HepG2 (cell line): ENCODE measurements at regions not wholly inside any gene's neighbourhood (a gene's known extent, or its start where the extent isn't known, plus 50 kb on each side); places are given as distances from the start of the nearest gene placed in this dataset.

Experiments used
- ATAC-seq: fragments of 200-7000 bp; cut with Tn5 transposase; 3 replicates; pipeline ENCODE4 v1.9.1; 2020; ENCODE audit warnings: mild to moderate bottlenecking, moderate library complexity
- BruUV-seq: library from RNA; stranded (reverse); fragments of 400-500 nt; replicated peaks from 2 replicates; lab custom pipeline; 2021; lab: Mats Ljungman, UMichigan
- CTCF ChIA-PET: fragments of 300-600 bp; formaldehyde crosslinking; extraction: SDS; loops from one replicate; lab custom pipeline; 2021; ENCODE audit warnings: low total read pairs, inconsistent platforms, low intra/inter-chr PET ratio; lab: Yijun Ruan, JAX
- POLR2A ChIA-PET: fragments of 350-600 bp; sonication (Branson Sonifier 250); formaldehyde crosslinking; loops from one replicate; lab custom pipeline; 2020; ENCODE audit warnings: antibody characterized with exemption, inconsistent platforms; lab: Yijun Ruan, JAX
- DNase-seq: peaks from one replicate; pipeline ENCODE4 v3.0.0-alpha.2; 2015; ENCODE audit warnings: low spot score
- FAIRE-seq: peaks from 3 replicates; lab custom pipeline; 2011; peaks lifted over from hg19 to GRCh38; lab: Jason Lieb, UNC
- H2AFZ ChIP-seq: one replicate; pipeline ENCODE4 v1.6.1; 2011; ENCODE audit warnings: low read length, inconsistent platforms
- H3K27ac ChIP-seq: fragments of 300-600 bp; 3 replicates; pipeline ENCODE4 v1.8.0; 2011; ENCODE audit warnings: mixed run types, mild to moderate bottlenecking, mixed read lengths, low read length, inconsistent platforms; ENCODE audit not compliant: insufficient read depth; ENCODE audit errors: extremely low read length
- H3K27me3 ChIP-seq, 2 experiments: fragments of 200-600 bp in 1 of 2; 2 replicates in 1 of 2; 3 replicates in 1 of 2; pipeline versions ENCODE4 v1.6.0 to v1.8.0; 2011; ENCODE audit warnings: low read length in 2 of 2, mild to moderate bottlenecking in 2 of 2, moderate library complexity in 2 of 2, inconsistent platforms in 1 of 2; ENCODE audit not compliant: insufficient read depth in 2 of 2, control insufficient read depth in 1 of 2
- H3K36me3 ChIP-seq, 2 experiments: fragments of 200-600 bp in 1 of 2; replicated peaks in 1 of 2; 2 replicates in 1 of 2; 3 replicates in 1 of 2; pipeline versions ENCODE4 v1.5.1 to v1.8.0; 2011; ENCODE audit warnings: low read length in 2 of 2, inconsistent platforms in 1 of 2; ENCODE audit not compliant: insufficient read depth in 2 of 2, control insufficient read depth in 1 of 2
- H3K4me1 ChIP-seq: 2 replicates; pipeline ENCODE4 v1.5.1; 2012; ENCODE audit warnings: low read length, inconsistent platforms; ENCODE audit not compliant: insufficient read depth
- H3K4me2 ChIP-seq: 2 replicates; pipeline ENCODE4 v1.6.0; 2011; ENCODE audit warnings: low read depth, low read length, inconsistent platforms
- H3K4me3 ChIP-seq, 3 experiments: fragments of 200-600 bp in 1 of 3; sonication (generic), shearing (Covaris generic) in 1 of 3; replicated peaks in 1 of 3; 2 replicates each; pipeline ENCODE4 v1.5.1; 2011 to 2016; ENCODE audit warnings: low read length in 3 of 3, inconsistent platforms in 2 of 3, low read depth in 2 of 3, mild to moderate bottlenecking in 2 of 3, control low read depth in 1 of 3, mixed read lengths in 1 of 3; ENCODE audit not compliant: insufficient read depth in 1 of 3
- H3K79me2 ChIP-seq: one replicate; pipeline ENCODE4 v1.6.1; 2011; ENCODE audit warnings: low read length, inconsistent platforms; ENCODE audit not compliant: insufficient read depth
- H3K9ac ChIP-seq: 2 replicates; pipeline ENCODE4 v1.6.0; 2011; ENCODE audit warnings: mild to moderate bottlenecking, low read depth, low read length, inconsistent platforms; ENCODE audit not compliant: insufficient read depth
- H3K9me3 ChIP-seq: 2 replicates; pipeline ENCODE4 v1.5.1; 2012; ENCODE audit warnings: mild to moderate bottlenecking, low read length
- H4K20me1 ChIP-seq: 2 replicates; pipeline ENCODE4 v1.6.0; 2011; ENCODE audit warnings: inconsistent platforms, mild to moderate bottlenecking, low read length, moderate library complexity; ENCODE audit not compliant: insufficient read depth
- ATRX ChIP-seq: sonication (generic); formaldehyde crosslinking; IDR thresholded peaks from 2 replicates; pipeline ENCODE4 v1.4.0; 2020; ENCODE audit warnings: missing genetic modification reagents, borderline replicate concordance
- SP5 ChIP-seq: IDR thresholded peaks from 2 replicates; pipeline ENCODE4 v1.6.1; 2016; ENCODE audit warnings: low read depth, borderline replicate concordance
- ZNF124 ChIP-seq: sonication (generic); formaldehyde crosslinking; IDR thresholded peaks from 2 replicates; pipeline ENCODE4 v1.4.0; 2020; ENCODE audit warnings: missing genetic modification reagents
- ZNF17 ChIP-seq: sonication (generic); formaldehyde crosslinking; IDR thresholded peaks from 2 replicates; pipeline ENCODE4 v1.5.0; 2020; ENCODE audit warnings: mild to moderate bottlenecking, missing genetic modification reagents
- ZNF317 ChIP-seq: sonication (generic); formaldehyde crosslinking; IDR thresholded peaks from 2 replicates; pipeline ENCODE4 v1.5.0; 2020; ENCODE audit warnings: mild to moderate bottlenecking, missing genetic modification reagents
- ZNF616 ChIP-seq: sonication (generic); formaldehyde crosslinking; IDR thresholded peaks from 2 replicates; pipeline ENCODE4 v1.5.0; 2020; ENCODE audit warnings: low read depth, mild to moderate bottlenecking, missing genetic modification reagents
- in situ Hi-C: cut with HindIII; loops from 2 replicates; pipeline ENCODE4 v1.10.0; 2017; ENCODE audit warnings: low pct_unique_long_range_greater_than_20kb; ENCODE audit not compliant: extremely low pct_ligation_motif_present
- intact Hi-C: fragments of 100-400 bp; cut with micrococcal nuclease; formaldehyde crosslinking; loops from one replicate; pipeline ENCODE4 v1.10.0; 2022; ENCODE audit not compliant: unreplicated experiment
- TF ChIP-seq, protein P1 (sequence below): sonication (generic); formaldehyde crosslinking; IDR thresholded peaks from 2 replicates; pipeline ENCODE4 v1.8.0; 2022; ENCODE audit warnings: missing genetic modification reagents, mild to moderate bottlenecking, borderline replicate concordance
- TF ChIP-seq, protein P2 (sequence below): sonication (generic); formaldehyde crosslinking; IDR thresholded peaks from 2 replicates; pipeline ENCODE4 v1.4.0; 2020; ENCODE audit warnings: missing genetic modification reagents

DNA sequence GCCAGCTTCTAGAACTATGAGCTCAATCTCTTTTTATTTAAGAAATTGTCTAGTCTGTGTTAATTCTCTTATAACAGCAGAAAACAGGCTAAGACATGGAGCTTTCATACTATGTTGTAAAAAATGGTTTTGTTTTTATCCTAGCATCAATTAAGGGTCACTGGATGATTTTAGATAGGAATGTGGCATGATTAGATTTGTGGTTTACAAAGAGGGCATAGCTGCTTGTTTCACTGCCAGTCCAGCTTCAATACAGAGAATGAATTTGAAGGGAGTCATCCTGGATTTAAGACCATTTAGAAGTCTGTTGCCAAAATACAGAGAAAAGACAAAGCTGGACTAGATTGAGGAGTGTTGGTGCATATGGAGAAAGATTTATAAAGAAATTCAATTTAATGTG lies 532.6 kb upstream of the CCDC54 start:
- Histone ChIP-seq H3K27me3 (no peaks in the 10 kb centered on the region), H3K36me3 (no peaks in the 10 kb centered on the region), H2AFZ (no peak overlapping the region), H3K9ac (no peak overlapping the region), H3K27ac (no peak overlapping the region), H3K4me3 (no peak overlapping the region)
- ATAC-seq (no peak), FAIRE-seq (no peak)
- in situ Hi-C loops (no loop called here), intact Hi-C loops (no loop called here)
- POLR2A ChIA-PET = no interaction called here
- TF ChIP-seq ZNF317 (CRISPR knock-in tag) (no peak), ZNF616 (no peak), ZNF17 (CRISPR knock-in tag) (no peak), ATRX (CRISPR knock-in tag) (no peak), ZNF124 (CRISPR knock-in tag) (no peak), SP5 (no peak)
- TF ChIP-seq, protein P1, sequence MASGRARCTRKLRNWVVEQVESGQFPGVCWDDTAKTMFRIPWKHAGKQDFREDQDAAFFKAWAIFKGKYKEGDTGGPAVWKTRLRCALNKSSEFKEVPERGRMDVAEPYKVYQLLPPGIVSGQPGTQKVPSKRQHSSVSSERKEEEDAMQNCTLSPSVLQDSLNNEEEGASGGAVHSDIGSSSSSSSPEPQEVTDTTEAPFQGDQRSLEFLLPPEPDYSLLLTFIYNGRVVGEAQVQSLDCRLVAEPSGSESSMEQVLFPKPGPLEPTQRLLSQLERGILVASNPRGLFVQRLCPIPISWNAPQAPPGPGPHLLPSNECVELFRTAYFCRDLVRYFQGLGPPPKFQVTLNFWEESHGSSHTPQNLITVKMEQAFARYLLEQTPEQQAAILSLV = no peak
- TF ChIP-seq, protein P2, sequence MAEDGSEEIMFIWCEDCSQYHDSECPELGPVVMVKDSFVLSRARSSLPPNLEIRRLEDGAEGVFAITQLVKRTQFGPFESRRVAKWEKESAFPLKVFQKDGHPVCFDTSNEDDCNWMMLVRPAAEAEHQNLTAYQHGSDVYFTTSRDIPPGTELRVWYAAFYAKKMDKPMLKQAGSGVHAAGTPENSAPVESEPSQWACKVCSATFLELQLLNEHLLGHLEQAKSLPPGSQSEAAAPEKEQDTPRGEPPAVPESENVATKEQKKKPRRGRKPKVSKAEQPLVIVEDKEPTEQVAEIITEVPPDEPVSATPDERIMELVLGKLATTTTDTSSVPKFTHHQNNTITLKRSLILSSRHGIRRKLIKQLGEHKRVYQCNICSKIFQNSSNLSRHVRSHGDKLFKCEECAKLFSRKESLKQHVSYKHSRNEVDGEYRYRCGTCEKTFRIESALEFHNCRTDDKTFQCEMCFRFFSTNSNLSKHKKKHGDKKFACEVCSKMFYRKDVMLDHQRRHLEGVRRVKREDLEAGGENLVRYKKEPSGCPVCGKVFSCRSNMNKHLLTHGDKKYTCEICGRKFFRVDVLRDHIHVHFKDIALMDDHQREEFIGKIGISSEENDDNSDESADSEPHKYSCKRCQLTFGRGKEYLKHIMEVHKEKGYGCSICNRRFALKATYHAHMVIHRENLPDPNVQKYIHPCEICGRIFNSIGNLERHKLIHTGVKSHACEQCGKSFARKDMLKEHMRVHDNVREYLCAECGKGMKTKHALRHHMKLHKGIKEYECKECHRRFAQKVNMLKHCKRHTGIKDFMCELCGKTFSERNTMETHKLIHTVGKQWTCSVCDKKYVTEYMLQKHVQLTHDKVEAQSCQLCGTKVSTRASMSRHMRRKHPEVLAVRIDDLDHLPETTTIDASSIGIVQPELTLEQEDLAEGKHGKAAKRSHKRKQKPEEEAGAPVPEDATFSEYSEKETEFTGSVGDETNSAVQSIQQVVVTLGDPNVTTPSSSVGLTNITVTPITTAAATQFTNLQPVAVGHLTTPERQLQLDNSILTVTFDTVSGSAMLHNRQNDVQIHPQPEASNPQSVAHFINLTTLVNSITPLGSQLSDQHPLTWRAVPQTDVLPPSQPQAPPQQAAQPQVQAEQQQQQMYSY (CRISPR knock-in tag) = no peak
- TF ChIP-seq, all 625 proteins: peak for 0
- Histone ChIP-seq H4K20me1 (no peaks in the 10 kb centered on the region), H3K9me3 (no peaks in the 10 kb centered on the region), H3K4me2 (no peak overlapping the region), H3K4me1 (no peaks in the 10 kb centered on the region), H3K79me2 (no peaks in the 10 kb centered on the region)
- BruUV-seq = no TSS peak
- no peak for DNase-seq
- CTCF ChIA-PET = no interaction called here
